Activated CD4-positive, alpha-beta memory T cell treated with anti-CD3 and anti-CD28 coated beads for 36 hours (primary cell): ENCODE measurements at regions not wholly inside any gene's neighbourhood (a gene's known extent, or its start where the extent isn't known, plus 50 kb on each side); places are given as distances from the start of the nearest gene placed in this dataset.

Source experiments
- CTCF ChIA-PET: fragments of 350-600 bp; sonication (Branson Sonifier 250); formaldehyde crosslinking; loops from one replicate; lab custom pipeline; 2021; ENCODE audit warnings: antibody characterized with exemption, inconsistent platforms; lab: Charles Lee
- POLR2A ChIA-PET: fragments of 350-600 bp; sonication (Branson Sonifier 250); formaldehyde crosslinking; loops from one replicate; lab custom pipeline; 2021; ENCODE audit warnings: antibody characterized with exemption; lab: Charles Lee
- DNase-seq: peaks from one replicate; pipeline ENCODE4 v3.0.0-alpha.2; 2020
- H3K27ac Mint-ChIP-seq: one replicate; pipeline ENCODE4 v1.8.0; 2021; ENCODE audit warnings: mixed read lengths
- H3K27me3 Mint-ChIP-seq: one replicate; pipeline ENCODE4 v1.8.0; 2021; ENCODE audit warnings: mixed read lengths
- H3K36me3 Mint-ChIP-seq: one replicate; pipeline ENCODE4 v1.8.0; 2021; ENCODE audit warnings: mixed read lengths
- H3K4me1 Mint-ChIP-seq: one replicate; pipeline ENCODE4 v1.8.0; 2021; ENCODE audit warnings: low read depth, mixed read lengths
- H3K4me3 Mint-ChIP-seq: one replicate; pipeline ENCODE4 v1.8.0; 2021; ENCODE audit warnings: mild to moderate bottlenecking, mixed read lengths
- H3K9me3 Mint-ChIP-seq: one replicate; pipeline ENCODE4 v1.8.0; 2021; ENCODE audit warnings: mixed read lengths
- intact Hi-C: fragments of 100-400 bp; cut with micrococcal nuclease; formaldehyde crosslinking; loops from one replicate; pipeline ENCODE4 v1.15.1; 2023

DNA sequence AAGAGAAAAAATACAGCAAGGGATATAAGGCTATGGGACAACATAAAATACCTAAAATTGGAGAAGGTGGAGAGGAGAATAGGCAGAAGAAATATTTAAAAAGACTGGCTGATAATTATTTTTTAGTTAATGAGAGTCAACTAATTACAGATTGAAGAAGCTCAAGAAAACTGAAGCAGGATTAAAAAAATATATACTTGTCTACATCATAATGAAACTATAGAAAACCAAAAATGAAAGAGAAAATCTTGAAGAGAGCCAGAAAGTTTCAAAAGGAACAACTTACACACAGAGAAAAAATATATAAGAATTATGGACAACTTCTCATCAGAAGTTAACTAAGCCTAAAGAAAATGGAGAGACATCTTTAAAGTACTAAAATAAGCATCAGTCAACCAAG is 62.9 kb upstream of the APCDD1 start:
- no peak overlapping the region for H3K4me3 Mint-ChIP-seq
- no peak for DNase-seq
- H3K36me3 Mint-ChIP-seq: no peaks in the 10 kb centered on the region
- intact Hi-C loops: no loop called here
- ChIA-PET CTCF (no interaction called here), POLR2A (no interaction called here)
- H3K4me1 Mint-ChIP-seq: peaks cover 10% of the 10 kb centered on the region
- no peaks in the 10 kb centered on the region for H3K9me3 Mint-ChIP-seq
- H3K27me3 Mint-ChIP-seq: peaks cover 20% of the 10 kb centered on the region
- no peak overlapping the region for H3K27ac Mint-ChIP-seq

- Mint-ChIP-seq H3K4me1 (peaks cover 1% of the 10 kb centered on the region), H3K27me3 (peaks cover 13% of the 10 kb centered on the region), H3K4me3 (no peak overlapping the region), H3K36me3 (no peaks in the 10 kb centered on the region), H3K9me3 (no peaks in the 10 kb centered on the region), H3K27ac (no peak overlapping the region)
- CTCF ChIA-PET: no interaction called here
- intact Hi-C loops: loop anchor here (5.0 kb wide), 1 partner anchor 35 kb away; no protein-coding TSS in a partner anchor
- POLR2A ChIA-PET: no interaction called here
- DNase-seq: no peak
These were observed 57.4 kb upstream of the APCDD1 start for GRCh38 chr18:10397004-10397403.

DNA sequence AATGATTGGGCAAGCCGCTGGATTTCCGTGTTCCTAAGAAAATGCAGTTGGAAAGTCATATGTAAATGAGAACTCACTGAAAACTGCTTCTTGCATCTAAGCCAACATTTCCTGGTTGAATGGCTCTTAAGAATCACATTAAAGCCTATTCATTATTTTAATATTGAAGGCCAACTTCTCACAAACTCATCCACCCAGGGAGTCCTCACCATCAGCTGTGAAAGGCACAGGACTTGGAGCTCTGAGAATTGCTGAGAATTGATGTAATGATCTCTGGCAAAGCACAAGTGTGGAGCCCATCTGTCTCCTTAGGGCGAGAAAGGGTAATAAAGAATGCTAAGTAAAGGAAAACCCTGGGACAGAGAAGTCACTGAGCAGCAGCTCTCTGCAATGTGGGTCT is 55.9 kb upstream of the APCDD1 start:
- ChIA-PET POLR2A (no interaction called here), CTCF (no interaction called here)
- Mint-ChIP-seq H3K9me3 (no peaks in the 10 kb centered on the region), H3K27ac (no peak overlapping the region), H3K27me3 (peaks cover 12% of the 10 kb centered on the region), H3K36me3 (no peaks in the 10 kb centered on the region), H3K4me1 (no peaks in the 10 kb centered on the region), H3K4me3 (no peak overlapping the region)
- DNase-seq: no peak
- intact Hi-C loops: loop anchor here (5.0 kb wide), 1 partner anchor 36 kb away; no protein-coding TSS in a partner anchor

- intact Hi-C loops: loop anchor here (5.0 kb wide), 1 partner anchor 37 kb away; no protein-coding TSS in a partner anchor
- DNase-seq: no peak
- H3K9me3 Mint-ChIP-seq: no peaks in the 10 kb centered on the region
- H3K27ac Mint-ChIP-seq: no peak overlapping the region
- ChIA-PET CTCF (no interaction called here), POLR2A (no interaction called here)
- H3K4me3 Mint-ChIP-seq: no peak overlapping the region
- H3K4me1 Mint-ChIP-seq: no peaks in the 10 kb centered on the region
- no peaks in the 10 kb centered on the region for H3K36me3 Mint-ChIP-seq
- peaks cover 12% of the 10 kb centered on the region for H3K27me3 Mint-ChIP-seq
These were observed 55.0 kb upstream of the APCDD1 start for GRCh38 chr18:10399465-10399864.

DNA sequence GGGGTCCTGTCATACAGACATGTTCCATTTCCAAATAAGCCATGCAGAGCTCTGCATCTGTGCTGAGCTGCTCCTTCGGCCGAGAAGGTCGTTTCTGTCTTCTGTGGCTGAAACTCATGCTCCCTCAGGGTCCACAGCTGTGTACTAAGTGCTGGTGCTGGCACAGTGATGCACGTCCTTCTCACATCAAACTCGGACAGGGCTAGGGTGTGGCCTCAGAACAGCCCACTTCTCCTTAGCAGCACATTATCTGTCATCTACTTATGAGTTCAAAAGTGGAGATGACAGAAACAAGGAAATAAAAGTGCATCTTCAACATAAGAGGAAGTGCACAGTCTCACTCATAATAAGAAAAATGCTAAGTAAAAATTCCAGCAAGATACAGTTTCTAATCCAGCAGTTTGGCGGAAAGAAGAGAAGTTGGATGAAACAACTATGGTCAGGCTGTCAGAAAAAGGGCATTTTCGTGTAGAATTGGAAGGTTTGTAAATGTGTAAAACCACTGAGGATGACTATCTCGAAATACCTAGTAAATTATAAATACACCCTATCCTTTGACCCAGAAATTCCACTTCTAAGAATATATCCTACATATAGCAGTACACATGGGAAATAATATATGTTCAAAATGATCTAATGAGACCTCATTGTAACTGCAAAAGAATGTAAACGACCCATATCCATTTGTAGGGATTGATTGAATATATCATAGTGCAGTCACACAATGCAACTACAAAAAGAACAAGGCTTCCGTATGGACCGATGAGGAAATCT is 53.7 kb upstream of the APCDD1 start:
- ChIA-PET CTCF (no interaction called here), POLR2A (no interaction called here)
- DNase-seq: no peak
- peaks cover 10% of the 10 kb centered on the region for H3K27me3 Mint-ChIP-seq
- intact Hi-C loops: no loop called here
- no peaks in the 10 kb centered on the region for H3K36me3 Mint-ChIP-seq
- H3K9me3 Mint-ChIP-seq: no peaks in the 10 kb centered on the region
- no peaks in the 10 kb centered on the region for H3K4me1 Mint-ChIP-seq
- no peak overlapping the region for H3K4me3 Mint-ChIP-seq
- no peak overlapping the region for H3K27ac Mint-ChIP-seq

- H3K27me3 Mint-ChIP-seq: peaks cover 9% of the 10 kb centered on the region
- no peak overlapping the region for H3K4me3 Mint-ChIP-seq
- ChIA-PET CTCF (no interaction called here), POLR2A (no interaction called here)
- no peaks in the 10 kb centered on the region for H3K9me3 Mint-ChIP-seq
- H3K4me1 Mint-ChIP-seq: no peaks in the 10 kb centered on the region
- H3K36me3 Mint-ChIP-seq: no peaks in the 10 kb centered on the region
- intact Hi-C loops: no loop called here
- H3K27ac Mint-ChIP-seq: no peak overlapping the region
- no peak for DNase-seq
These were observed 52.9 kb upstream of the APCDD1 start for GRCh38 chr18:10401521-10401920.

GRCh38 chr18:10401930-10402329 is 52.5 kb upstream of the APCDD1 start:
- CTCF ChIA-PET: no interaction called here
- Mint-ChIP-seq H3K27me3 (peaks cover 8% of the 10 kb centered on the region), H3K27ac (no peak overlapping the region), H3K36me3 (no peaks in the 10 kb centered on the region), H3K4me3 (no peak overlapping the region), H3K9me3 (no peaks in the 10 kb centered on the region), H3K4me1 (no peaks in the 10 kb centered on the region)
- DNase-seq: no peak
- intact Hi-C loops: no loop called here
- POLR2A ChIA-PET: no interaction called here

GRCh38 chr18:10402871-10403559 is 51.4 kb upstream of the APCDD1 start:
- no peaks in the 10 kb centered on the region for H3K36me3 Mint-ChIP-seq
- H3K4me3 Mint-ChIP-seq: no peak overlapping the region
- H3K27ac Mint-ChIP-seq: no peak overlapping the region
- CTCF ChIA-PET: no interaction called here
- DNase-seq: no peak
- H3K9me3 Mint-ChIP-seq: no peaks in the 10 kb centered on the region
- intact Hi-C loops: no loop called here
- H3K4me1 Mint-ChIP-seq: no peaks in the 10 kb centered on the region
- peaks cover 7% of the 10 kb centered on the region for H3K27me3 Mint-ChIP-seq
- POLR2A ChIA-PET: no interaction called here

GRCh38 chr18:10403708-10404107 is 50.7 kb upstream of the APCDD1 start:
- DNase-seq: no peak
- Mint-ChIP-seq H3K4me1 (no peaks in the 10 kb centered on the region), H3K27ac (no peak overlapping the region), H3K4me3 (no peak overlapping the region), H3K27me3 (peaks cover 6% of the 10 kb centered on the region), H3K36me3 (no peaks in the 10 kb centered on the region), H3K9me3 (no peaks in the 10 kb centered on the region)
- CTCF ChIA-PET: no interaction called here
- POLR2A ChIA-PET: no interaction called here
- intact Hi-C loops: no loop called here

DNA sequence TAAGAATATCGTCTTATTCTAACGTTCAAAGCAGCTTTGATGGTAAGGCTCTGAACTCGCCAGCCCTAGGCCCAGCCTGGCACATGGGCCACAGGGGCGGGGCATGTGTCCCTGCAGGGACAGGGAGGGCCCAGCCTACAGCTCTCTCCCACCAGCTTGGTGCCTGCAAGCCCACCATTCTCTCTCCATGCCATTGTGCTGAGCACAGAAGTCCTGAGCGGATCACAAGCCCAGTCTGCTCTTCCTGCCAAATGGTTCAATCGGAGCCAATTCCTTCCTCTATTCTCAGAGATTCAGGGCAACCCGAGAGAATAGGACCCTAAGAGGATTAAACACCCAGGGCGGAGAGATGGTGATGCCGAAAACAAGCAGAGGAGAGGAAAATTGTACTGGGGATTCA is 50.3 kb upstream of the APCDD1 start:
- ChIA-PET CTCF (no interaction called here), POLR2A (no interaction called here)
- no peaks in the 10 kb centered on the region for H3K9me3 Mint-ChIP-seq
- peaks cover 6% of the 10 kb centered on the region for H3K27me3 Mint-ChIP-seq
- H3K36me3 Mint-ChIP-seq: no peaks in the 10 kb centered on the region
- no peak overlapping the region for H3K27ac Mint-ChIP-seq
- no peak overlapping the region for H3K4me3 Mint-ChIP-seq
- no peak for DNase-seq
- intact Hi-C loops: no loop called here
- no peaks in the 10 kb centered on the region for H3K4me1 Mint-ChIP-seq
